Choroid plexus epithelial cell (primary cell): ENCODE measurements at regions not wholly inside any gene's neighbourhood (a gene's known extent, or its start where the extent isn't known, plus 50 kb on each side); places are given as distances from the start of the nearest gene placed in this dataset.
A peak's percentile ranks its signal among the peaks of the same experiment; 100 is the strongest.

Experiments used
- DNase-seq: peaks from one replicate; pipeline ENCODE4 v3.0.0-alpha.2; 2010; ENCODE audit warnings: low read depth
- H3K4me3 ChIP-seq: 2 replicates; pipeline ENCODE4 v1.5.1; 2011; ENCODE audit warnings: low read depth, mild to moderate bottlenecking, control low read depth, low read length, moderate library complexity
- CTCF ChIP-seq: conservative IDR thresholded peaks from 2 replicates; pipeline ENCODE4 v1.5.1; 2011; ENCODE audit warnings: low read depth, mild to moderate bottlenecking, control low read depth, inconsistent platforms, low read length, moderate library complexity

- DNase-seq: peak; percentile 34
- TF ChIP-seq CTCF: no peak
- no peak overlapping the region for H3K4me3 ChIP-seq
These were observed 88.2 kb upstream of the OSMR start for GRCh38 chr5:38757451-38758245.

- no peak for TF ChIP-seq CTCF
- H3K4me3 ChIP-seq: no peak overlapping the region
- peak; percentile 6 for DNase-seq
These were observed 86.8 kb upstream of the OSMR start for GRCh38 chr5:38758774-38759600.

- no peak overlapping the region for H3K4me3 ChIP-seq
- DNase-seq: peak; percentile 89
- no peak for TF ChIP-seq CTCF
These were observed 80.8 kb upstream of the OSMR start for GRCh38 chr5:38764937-38765391.

- no peak overlapping the region for H3K4me3 ChIP-seq
- TF ChIP-seq CTCF: no peak
- peak; percentile 86 for DNase-seq
These were observed 80.4 kb upstream of the OSMR start for GRCh38 chr5:38765399-38765861.

GRCh38 chr5:38766151-38766550, 79.7 kb upstream of the OSMR start:
- peak; percentile 14 for DNase-seq
- TF ChIP-seq CTCF: no peak
- no peak overlapping the region for H3K4me3 ChIP-seq

GRCh38 chr5:38768412-38769211, 77.2 kb upstream of the OSMR start:
- DNase-seq: no peak
- TF ChIP-seq CTCF: no peak
- H3K4me3 ChIP-seq: no peak overlapping the region
